ENCODE measurements at regions not wholly inside any gene's neighbourhood (a gene's known extent, or its start where the extent isn't known, plus 50 kb on each side); places are given as distances from the start of the nearest gene placed in this dataset.

GRCh38 chr1:229148743-229149142 lies 122.2 kb upstream of the RAB4A start:
- Mint-ChIP-seq H3K4me3 (no peak overlapping the region), H3K4me1 (peaks cover 13% of the 10 kb centered on the region), H3K27ac (no peak overlapping the region), H3K9me3 (no peaks in the 10 kb centered on the region), H3K27me3 (ENCODE audit: low read depth in 3 of 3) (peaks cover 0 to 13% (median 4%) of the 10 kb centered on the region in 3 donors), H3K36me3 (peaks cover 11 to 12% of the 10 kb centered on the region in 2 donors)
- no peaks in the 10 kb centered on the region for H3K9me3 ChIP-seq (replicated peaks in 1 of 2; ENCODE audit: control insufficient read depth in 1 of 2, insufficient read depth in 1 of 2, low read length in 2 of 2)
- no peak overlapping the region for H3K27ac ChIP-seq (ENCODE audit: low read depth in 1 of 2, low read length in 2 of 2)
- no peak for DNase-seq
- H3K79me2 ChIP-seq (ENCODE audit: insufficient read depth, low read length): no peaks in the 10 kb centered on the region
- intact Hi-C loops (cut with micrococcal nuclease): no loop called here
- H3K4me2 ChIP-seq (replicated peaks; ENCODE audit: extremely low read depth, low read length, poor library complexity, severe bottlenecking): no peak overlapping the region
- H4K20me1 ChIP-seq (ENCODE audit: insufficient read depth, low read length): no peaks in the 10 kb centered on the region
- WGBS (ENCODE audit: insufficient coverage): 45% methylated on average over 7 of the region's 7 CpGs
- peaks cover 16 to 21% of the 10 kb centered on the region in 2 donors for H3K4me1 ChIP-seq (ENCODE audit: control insufficient read depth in 1 of 2, insufficient read depth in 2 of 2, low read length in 2 of 2)
- no peak overlapping the region for H2AFZ ChIP-seq (ENCODE audit: insufficient read depth, low read depth, low read length, poor library complexity, severe bottlenecking)
- H3K27me3 ChIP-seq (ENCODE audit: control insufficient read depth in 2 of 2, insufficient read depth in 2 of 2, low read length in 2 of 2): peaks cover 0 to 27% of the 10 kb centered on the region in 2 donors
- no peaks in the 10 kb centered on the region for H3K36me3 ChIP-seq (replicated peaks in 1 of 2; ENCODE audit: control insufficient read depth in 1 of 2, insufficient read depth in 2 of 2, low read length in 2 of 2)
- H3K9ac ChIP-seq (ENCODE audit: insufficient read depth, low read length, poor library complexity, severe bottlenecking): no peak overlapping the region
- no peak for TF ChIP-seq CTCF (IDR thresholded peaks at IDR 0.05)
- H3K4me3 ChIP-seq (replicated peaks in 1 of 3; ENCODE audit: low read depth in 2 of 3, low read length in 3 of 3): no peak overlapping the region

GRCh38 chr1:229149435-229149834 lies 121.5 kb upstream of the RAB4A start:
- Histone ChIP-seq H3K27ac (ENCODE audit: low read depth in 1 of 2, low read length in 2 of 2) (no peak overlapping the region), H4K20me1 (ENCODE audit: insufficient read depth, low read length) (no peaks in the 10 kb centered on the region), H3K4me3 (replicated peaks in 1 of 3; ENCODE audit: low read depth in 2 of 3, low read length in 3 of 3) (no peak overlapping the region), H3K36me3 (replicated peaks in 1 of 2; ENCODE audit: control insufficient read depth in 1 of 2, insufficient read depth in 2 of 2, low read length in 2 of 2) (no peaks in the 10 kb centered on the region), H3K4me2 (replicated peaks; ENCODE audit: extremely low read depth, low read length, poor library complexity, severe bottlenecking) (no peak overlapping the region), H3K27me3 (ENCODE audit: control insufficient read depth in 2 of 2, insufficient read depth in 2 of 2, low read length in 2 of 2) (peaks cover 0 to 27% of the 10 kb centered on the region in 2 donors), H3K9me3 (replicated peaks in 1 of 2; ENCODE audit: control insufficient read depth in 1 of 2, insufficient read depth in 1 of 2, low read length in 2 of 2) (no peaks in the 10 kb centered on the region), H3K79me2 (ENCODE audit: insufficient read depth, low read length) (no peaks in the 10 kb centered on the region), H2AFZ (ENCODE audit: insufficient read depth, low read depth, low read length, poor library complexity, severe bottlenecking) (no peak overlapping the region), H3K9ac (ENCODE audit: insufficient read depth, low read length, poor library complexity, severe bottlenecking) (no peak overlapping the region), H3K4me1 (ENCODE audit: control insufficient read depth in 1 of 2, insufficient read depth in 2 of 2, low read length in 2 of 2) (peaks cover 21 to 22% of the 10 kb centered on the region in 2 donors)
- WGBS (ENCODE audit: insufficient coverage): 100% methylated on average over 2 of the region's 2 CpGs
- no peak for DNase-seq
- H3K9me3 Mint-ChIP-seq: peaks cover 0 to 1% (median 0%) of the 10 kb centered on the region in 7 donors
- TF ChIP-seq CTCF (IDR thresholded peaks at IDR 0.05): no peak
- intact Hi-C loops (cut with micrococcal nuclease): no loop called here
- no peak overlapping the region for H3K27ac Mint-ChIP-seq
- peaks cover 0 to 13% (median 4%) of the 10 kb centered on the region in 3 donors for H3K27me3 Mint-ChIP-seq (ENCODE audit: low read depth in 3 of 3)
- H3K36me3 Mint-ChIP-seq: peaks cover 11 to 12% of the 10 kb centered on the region in 2 donors
- no peak overlapping the region for H3K4me3 Mint-ChIP-seq
- peaks cover 15% of the 10 kb centered on the region for H3K4me1 Mint-ChIP-seq

All from CD14-positive monocyte (primary cell).